ENCODE measurements at regions not wholly inside any gene's neighbourhood (a gene's known extent, or its start where the extent isn't known, plus 50 kb on each side); places are given as distances from the start of the nearest gene placed in this dataset.

GRCh38 chr20:57088436-57088835 lies 178.0 kb downstream of the BMP7 start:
- TF ChIP-seq CTCF (conservative IDR thresholded peaks at IDR 0.05) = no peak
- TF ChIP-seq ZFX (IDR thresholded peaks at IDR 0.05) = no peak
